Astrocyte (in vitro differentiated cells and primary cell): ENCODE measurements at regions not wholly inside any gene's neighbourhood (a gene's known extent, or its start where the extent isn't known, plus 50 kb on each side); places are given as distances from the start of the nearest gene placed in this dataset.

Experiments
- DNase-seq: peaks from one replicate; pipeline ENCODE4 v3.0.0-alpha.2; 2010; ENCODE audit warnings: low read depth
- FAIRE-seq: peaks from 2 replicates; lab custom pipeline; 2011; peaks lifted over from hg19 to GRCh38; lab: Jason Lieb, UNC
- H2AFZ ChIP-seq: 2 replicates; pipeline ENCODE4 v1.6.0; 2012; ENCODE audit warnings: low read depth, low read length, inconsistent platforms
- H3K27ac ChIP-seq: 2 replicates; pipeline ENCODE4 v1.5.1; 2011; ENCODE audit warnings: low read depth, low read length, inconsistent platforms
- H3K27me3 ChIP-seq: 2 replicates; pipeline ENCODE4 v1.6.0; 2011; ENCODE audit warnings: low read length, inconsistent platforms; ENCODE audit not compliant: insufficient read depth
- H3K36me3 ChIP-seq: 2 replicates; pipeline ENCODE4 v1.5.1; 2011; ENCODE audit warnings: low read length, inconsistent platforms; ENCODE audit not compliant: insufficient read depth
- H3K4me1 ChIP-seq: 2 replicates; pipeline ENCODE4 v1.5.1; 2011; ENCODE audit warnings: low read length, inconsistent platforms; ENCODE audit not compliant: insufficient read depth
- H3K4me2 ChIP-seq: 2 replicates; pipeline ENCODE4 v1.6.0; 2012; ENCODE audit warnings: low read length, inconsistent platforms
- H3K4me3 ChIP-seq: 2 replicates; pipeline ENCODE4 v1.5.1; 2011; ENCODE audit warnings: low read depth, mild to moderate bottlenecking, low read length, inconsistent platforms; ENCODE audit not compliant: insufficient read depth
- H3K79me2 ChIP-seq: 2 replicates; pipeline ENCODE4 v1.6.0; 2012; ENCODE audit warnings: mild to moderate bottlenecking, low read length, inconsistent platforms; ENCODE audit not compliant: insufficient read depth
- H3K9ac ChIP-seq: 2 replicates; pipeline ENCODE4 v1.6.0; 2012; ENCODE audit warnings: mild to moderate bottlenecking, low read length, inconsistent platforms
- H3K9me3 ChIP-seq: 2 replicates; pipeline ENCODE4 v1.5.1; 2012; ENCODE audit warnings: low read depth, mild to moderate bottlenecking, low read length, inconsistent platforms; ENCODE audit not compliant: insufficient read depth
- H4K20me1 ChIP-seq: 2 replicates; pipeline ENCODE4 v1.6.0; 2012; ENCODE audit warnings: low read length, inconsistent platforms; ENCODE audit not compliant: insufficient read depth
- H3K27ac Mint-ChIP-seq: one replicate; pipeline ENCODE4 v1.8.0; 2021; ENCODE audit warnings: mild to moderate bottlenecking, mixed read lengths; ENCODE audit not compliant: unreplicated experiment
- H3K27me3 Mint-ChIP-seq: one replicate; pipeline ENCODE4 v1.8.0; 2021; ENCODE audit warnings: low read depth, mixed read lengths; ENCODE audit not compliant: unreplicated experiment
- H3K36me3 Mint-ChIP-seq: one replicate; pipeline ENCODE4 v1.8.0; 2021; ENCODE audit warnings: low read depth, mixed read lengths; ENCODE audit not compliant: unreplicated experiment
- H3K4me1 Mint-ChIP-seq: one replicate; pipeline ENCODE4 v1.8.0; 2021; ENCODE audit warnings: low read depth, mixed read lengths; ENCODE audit not compliant: unreplicated experiment
- H3K4me3 Mint-ChIP-seq: one replicate; pipeline ENCODE4 v1.8.0; 2021; ENCODE audit warnings: mild to moderate bottlenecking, moderate library complexity, mixed read lengths; ENCODE audit not compliant: unreplicated experiment
- H3K9me3 Mint-ChIP-seq: one replicate; pipeline ENCODE4 v1.8.0; 2021; ENCODE audit warnings: mild to moderate bottlenecking, mixed read lengths; ENCODE audit not compliant: unreplicated experiment
- EZH2 ChIP-seq: IDR thresholded peaks from 2 replicates; pipeline ENCODE4 v1.6.1; 2012; ENCODE audit warnings: mild to moderate bottlenecking, low read length, inconsistent platforms; ENCODE audit not compliant: insufficient read depth
- TF ChIP-seq, protein P1 (sequence below): IDR thresholded peaks from 2 replicates; pipeline ENCODE4 v1.5.1; 2011; ENCODE audit warnings: low read depth, mild to moderate bottlenecking, inconsistent platforms, low read length, moderate library complexity; ENCODE audit not compliant: insufficient read depth

- Histone ChIP-seq H3K9ac (no peak overlapping the region), H3K9me3 (no peaks in the 10 kb centered on the region), H3K4me1 (no peaks in the 10 kb centered on the region), H3K4me3 (no peak overlapping the region), H3K27ac (no peak overlapping the region), H3K27me3 (no peaks in the 10 kb centered on the region), H3K79me2 (no peaks in the 10 kb centered on the region), H3K4me2 (no peak overlapping the region), H3K36me3 (no peaks in the 10 kb centered on the region), H2AFZ (no peak overlapping the region), H4K20me1 (no peaks in the 10 kb centered on the region)
- Mint-ChIP-seq H3K27ac (no peak overlapping the region), H3K9me3 (peaks cover 7% of the 10 kb centered on the region), H3K27me3 (peaks cover 4% of the 10 kb centered on the region), H3K4me1 (peaks cover 4% of the 10 kb centered on the region), H3K36me3 (peaks cover 4% of the 10 kb centered on the region), H3K4me3 (no peak overlapping the region)
- TF ChIP-seq, protein P1, sequence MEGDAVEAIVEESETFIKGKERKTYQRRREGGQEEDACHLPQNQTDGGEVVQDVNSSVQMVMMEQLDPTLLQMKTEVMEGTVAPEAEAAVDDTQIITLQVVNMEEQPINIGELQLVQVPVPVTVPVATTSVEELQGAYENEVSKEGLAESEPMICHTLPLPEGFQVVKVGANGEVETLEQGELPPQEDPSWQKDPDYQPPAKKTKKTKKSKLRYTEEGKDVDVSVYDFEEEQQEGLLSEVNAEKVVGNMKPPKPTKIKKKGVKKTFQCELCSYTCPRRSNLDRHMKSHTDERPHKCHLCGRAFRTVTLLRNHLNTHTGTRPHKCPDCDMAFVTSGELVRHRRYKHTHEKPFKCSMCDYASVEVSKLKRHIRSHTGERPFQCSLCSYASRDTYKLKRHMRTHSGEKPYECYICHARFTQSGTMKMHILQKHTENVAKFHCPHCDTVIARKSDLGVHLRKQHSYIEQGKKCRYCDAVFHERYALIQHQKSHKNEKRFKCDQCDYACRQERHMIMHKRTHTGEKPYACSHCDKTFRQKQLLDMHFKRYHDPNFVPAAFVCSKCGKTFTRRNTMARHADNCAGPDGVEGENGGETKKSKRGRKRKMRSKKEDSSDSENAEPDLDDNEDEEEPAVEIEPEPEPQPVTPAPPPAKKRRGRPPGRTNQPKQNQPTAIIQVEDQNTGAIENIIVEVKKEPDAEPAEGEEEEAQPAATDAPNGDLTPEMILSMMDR, result no peak
- no peak for TF ChIP-seq EZH2
- FAIRE-seq (no peak), DNase-seq (peak; percentile 16)
Measured at GRCh38 chr14:75343911-75344310, 65.3 kb downstream of the FOS start.

DNA sequence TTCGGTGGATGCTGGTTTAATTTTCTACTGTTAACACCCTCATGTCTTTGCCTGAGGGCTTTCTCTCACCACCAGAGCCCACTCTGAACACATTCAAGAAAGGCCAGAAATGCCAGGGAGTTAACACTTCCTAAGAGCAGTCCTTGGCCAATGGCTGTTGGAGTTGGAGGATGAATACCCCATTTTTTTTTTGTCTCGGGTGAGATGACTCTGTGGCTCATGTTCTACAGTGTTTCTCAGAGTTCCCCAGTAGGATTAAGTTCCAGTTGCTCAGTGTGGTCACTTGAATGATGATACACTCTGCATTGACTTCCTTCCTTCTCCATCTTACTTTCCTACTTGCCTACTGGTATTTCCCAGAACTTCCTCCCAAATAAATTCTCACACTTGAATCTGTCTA lies 65.8 kb downstream of the FOS start:
- H3K36me3 Mint-ChIP-seq, result peaks cover 4% of the 10 kb centered on the region
- Histone ChIP-seq H3K4me1 (no peaks in the 10 kb centered on the region), H3K27me3 (no peaks in the 10 kb centered on the region), H3K4me2 (no peak overlapping the region), H3K4me3 (no peak overlapping the region), H3K9me3 (no peaks in the 10 kb centered on the region), H4K20me1 (no peaks in the 10 kb centered on the region), H3K79me2 (no peaks in the 10 kb centered on the region), H3K36me3 (no peaks in the 10 kb centered on the region), H3K27ac (no peak overlapping the region), H2AFZ (no peak overlapping the region), H3K9ac (no peak overlapping the region)
- H3K9me3 Mint-ChIP-seq, result peaks cover 7% of the 10 kb centered on the region
- FAIRE-seq (no peak), DNase-seq (no peak)
- TF ChIP-seq, protein P1, result no peak
- TF ChIP-seq EZH2, result no peak
- no peak overlapping the region for H3K4me3 Mint-ChIP-seq
- peaks cover under 1% of the 10 kb centered on the region for H3K4me1 Mint-ChIP-seq
- H3K27me3 Mint-ChIP-seq, result peaks cover 4% of the 10 kb centered on the region
- no peak overlapping the region for H3K27ac Mint-ChIP-seq

- H3K4me3 Mint-ChIP-seq, result no peak overlapping the region
Measured at GRCh38 chr14:75350505-75351060, 72.0 kb downstream of the FOS start.

More at GRCh38 chr14:75350505-75351060, 72.0 kb downstream of the FOS start:
- H3K4me2 ChIP-seq, result no peak overlapping the region
- DNase-seq (no peak), FAIRE-seq (no peak)
- no peaks in the 10 kb centered on the region for H3K79me2 ChIP-seq
- no peak overlapping the region for H3K27ac ChIP-seq
- H3K36me3 ChIP-seq, result no peaks in the 10 kb centered on the region
- no peak overlapping the region for H3K9ac ChIP-seq
- peaks cover 4% of the 10 kb centered on the region for H3K27me3 ChIP-seq
- Mint-ChIP-seq H3K9me3 (peaks cover 2% of the 10 kb centered on the region), H3K4me1 (no peaks in the 10 kb centered on the region), H3K36me3 (no peaks in the 10 kb centered on the region), H3K27ac (no peak overlapping the region), H3K27me3 (peaks cover 9% of the 10 kb centered on the region)
- no peaks in the 10 kb centered on the region for H3K4me1 ChIP-seq
- TF ChIP-seq EZH2, result no peak
- no peak overlapping the region for H3K4me3 ChIP-seq
- H4K20me1 ChIP-seq, result no peaks in the 10 kb centered on the region
- H2AFZ ChIP-seq, result no peak overlapping the region
- no peaks in the 10 kb centered on the region for H3K9me3 ChIP-seq
